ENCODE measurements at regions not wholly inside any gene's neighbourhood (a gene's known extent, or its start where the extent isn't known, plus 50 kb on each side); places are given as distances from the start of the nearest gene placed in this dataset.

DNA sequence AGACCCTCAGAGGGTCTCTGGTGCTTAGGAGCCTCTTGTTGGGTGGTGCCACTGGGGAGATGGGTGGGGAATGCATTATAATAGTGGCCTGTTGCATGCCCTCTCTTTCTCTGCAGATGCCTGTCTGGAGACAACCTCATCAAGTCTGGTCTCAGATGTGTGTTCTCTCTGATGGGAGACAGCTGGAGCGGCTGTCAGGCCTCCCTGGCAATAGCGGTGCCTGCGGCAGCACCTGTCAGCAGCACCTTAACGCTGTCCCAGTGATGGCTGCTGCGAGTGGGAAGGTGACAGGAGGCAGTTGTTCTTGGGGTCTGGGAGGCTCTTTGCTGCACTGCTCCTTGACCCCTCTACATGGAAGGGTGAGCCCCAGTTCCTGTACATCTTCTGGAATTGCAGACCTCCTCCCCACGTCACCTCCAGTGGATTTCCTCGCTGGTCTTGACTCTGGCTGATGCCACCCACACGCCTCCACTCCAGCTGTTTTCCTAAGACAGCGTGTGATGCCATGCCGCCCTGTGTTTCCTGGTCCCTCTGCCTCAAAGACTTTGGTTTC is 63.3 kb upstream of the BLCAP start:
- Mint-ChIP-seq H3K27ac (no peak overlapping the region), H3K4me3 (ENCODE audit: low read depth) (no peak overlapping the region), H3K36me3 (ENCODE audit: insufficient read depth) (no peaks in the 10 kb centered on the region), H3K4me1 (ENCODE audit: low read depth) (peaks cover 4% of the 10 kb centered on the region), H3K9me3 (ENCODE audit: low read depth) (peaks cover under 1% of the 10 kb centered on the region), H3K27me3 (peaks cover 4% of the 10 kb centered on the region)
- DNase-seq (ENCODE audit: low spot score, unreplicated experiment): no peak
- TF ChIP-seq, protein P1, sequence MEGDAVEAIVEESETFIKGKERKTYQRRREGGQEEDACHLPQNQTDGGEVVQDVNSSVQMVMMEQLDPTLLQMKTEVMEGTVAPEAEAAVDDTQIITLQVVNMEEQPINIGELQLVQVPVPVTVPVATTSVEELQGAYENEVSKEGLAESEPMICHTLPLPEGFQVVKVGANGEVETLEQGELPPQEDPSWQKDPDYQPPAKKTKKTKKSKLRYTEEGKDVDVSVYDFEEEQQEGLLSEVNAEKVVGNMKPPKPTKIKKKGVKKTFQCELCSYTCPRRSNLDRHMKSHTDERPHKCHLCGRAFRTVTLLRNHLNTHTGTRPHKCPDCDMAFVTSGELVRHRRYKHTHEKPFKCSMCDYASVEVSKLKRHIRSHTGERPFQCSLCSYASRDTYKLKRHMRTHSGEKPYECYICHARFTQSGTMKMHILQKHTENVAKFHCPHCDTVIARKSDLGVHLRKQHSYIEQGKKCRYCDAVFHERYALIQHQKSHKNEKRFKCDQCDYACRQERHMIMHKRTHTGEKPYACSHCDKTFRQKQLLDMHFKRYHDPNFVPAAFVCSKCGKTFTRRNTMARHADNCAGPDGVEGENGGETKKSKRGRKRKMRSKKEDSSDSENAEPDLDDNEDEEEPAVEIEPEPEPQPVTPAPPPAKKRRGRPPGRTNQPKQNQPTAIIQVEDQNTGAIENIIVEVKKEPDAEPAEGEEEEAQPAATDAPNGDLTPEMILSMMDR (IDR thresholded peaks at IDR 0.05; ENCODE audit: unreplicated experiment): no peak

DNA sequence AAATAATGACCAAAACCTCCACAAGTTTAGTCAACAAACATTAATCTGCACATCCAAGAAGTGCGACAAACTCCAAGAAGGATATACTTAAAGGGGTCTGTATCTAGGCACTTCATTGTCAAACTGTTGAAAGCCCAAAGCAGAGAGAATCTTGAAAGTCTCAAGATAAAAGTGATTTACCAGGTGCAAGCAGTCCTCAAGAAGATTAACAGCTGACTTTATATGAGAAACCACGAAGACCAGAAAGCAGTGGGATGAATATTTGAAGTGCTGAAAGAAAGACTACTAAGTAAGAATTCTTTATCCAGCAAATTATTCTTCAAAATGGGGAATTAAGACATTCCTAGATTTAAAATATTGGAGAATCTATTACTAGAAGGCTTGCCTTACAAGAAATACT is 58.4 kb upstream of the BLCAP start:
- TF ChIP-seq, protein P1 (IDR thresholded peaks at IDR 0.05; ENCODE audit: unreplicated experiment): no peak
- H3K4me3 Mint-ChIP-seq (ENCODE audit: low read depth): no peak overlapping the region
- DNase-seq (ENCODE audit: low spot score, unreplicated experiment): no peak
- H3K36me3 Mint-ChIP-seq (ENCODE audit: insufficient read depth): no peaks in the 10 kb centered on the region
- H3K9me3 Mint-ChIP-seq (ENCODE audit: low read depth): peaks cover 4% of the 10 kb centered on the region
- H3K4me1 Mint-ChIP-seq (ENCODE audit: low read depth): peaks cover 3% of the 10 kb centered on the region
- H3K27ac Mint-ChIP-seq: no peak overlapping the region
- H3K27me3 Mint-ChIP-seq: no peaks in the 10 kb centered on the region

DNA sequence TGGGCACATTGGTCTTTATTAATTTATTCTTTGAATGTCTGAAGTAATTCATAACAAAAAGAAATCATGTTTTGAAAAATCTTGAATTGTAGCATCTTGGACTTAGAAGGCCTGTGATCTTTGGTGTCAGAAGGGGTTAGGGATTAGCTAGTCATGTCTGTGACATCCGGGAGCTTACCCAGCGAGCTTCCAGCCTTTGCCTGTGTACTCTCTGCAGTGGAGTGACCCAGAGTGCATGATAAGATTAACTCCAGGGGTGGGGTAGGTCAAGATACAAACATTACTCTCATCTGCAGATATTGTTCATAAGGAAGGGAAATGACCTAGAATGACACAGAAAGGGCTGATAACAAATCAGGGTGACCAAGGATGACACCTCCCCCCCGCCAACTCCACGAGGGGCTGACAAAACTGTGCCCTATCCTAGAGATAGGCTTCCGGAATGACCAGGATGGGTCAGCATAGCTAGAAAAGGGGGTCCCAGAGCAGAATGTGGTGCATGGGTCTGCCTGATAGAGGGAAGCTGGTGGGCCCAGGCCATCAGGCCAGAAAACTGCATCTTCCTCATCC is 56.6 kb upstream of the BLCAP start:
- H3K4me1 Mint-ChIP-seq (ENCODE audit: low read depth): peaks cover 3% of the 10 kb centered on the region
- H3K9me3 Mint-ChIP-seq (ENCODE audit: low read depth): peaks cover 4% of the 10 kb centered on the region
- no peak overlapping the region for H3K4me3 Mint-ChIP-seq (ENCODE audit: low read depth)
- no peaks in the 10 kb centered on the region for H3K36me3 Mint-ChIP-seq (ENCODE audit: insufficient read depth)
- no peak for DNase-seq (ENCODE audit: low spot score, unreplicated experiment)
- H3K27me3 Mint-ChIP-seq: peaks cover 8% of the 10 kb centered on the region
- no peak overlapping the region for H3K27ac Mint-ChIP-seq
- TF ChIP-seq, protein P1 (IDR thresholded peaks at IDR 0.05; ENCODE audit: unreplicated experiment): no peak

DNA sequence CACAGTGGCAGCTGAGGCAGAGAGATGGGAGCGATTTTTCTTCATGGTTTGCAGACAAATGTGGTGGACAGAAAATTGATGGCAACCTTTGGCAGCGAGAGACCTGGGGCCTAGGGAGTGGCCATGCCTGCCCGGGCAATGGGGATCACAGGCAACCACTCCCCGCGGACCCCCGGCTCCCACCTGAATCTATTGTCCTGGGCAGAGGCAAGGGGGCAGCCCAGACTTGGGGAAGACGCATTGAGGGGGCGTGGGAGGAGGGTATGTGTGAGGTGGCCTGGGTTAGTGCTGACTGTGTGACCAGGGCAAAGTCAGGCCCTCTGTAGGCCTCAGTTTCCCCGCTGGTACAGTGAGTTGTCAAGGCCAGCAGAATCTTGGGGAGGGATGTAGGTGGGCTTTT is 53.6 kb upstream of the BLCAP start:
- peaks cover 14% of the 10 kb centered on the region for H3K27me3 Mint-ChIP-seq
- peaks cover 4% of the 10 kb centered on the region for H3K9me3 Mint-ChIP-seq (ENCODE audit: low read depth)
- H3K27ac Mint-ChIP-seq: no peak overlapping the region
- no peak for DNase-seq (ENCODE audit: low spot score, unreplicated experiment)
- H3K36me3 Mint-ChIP-seq (ENCODE audit: insufficient read depth): no peaks in the 10 kb centered on the region
- H3K4me1 Mint-ChIP-seq (ENCODE audit: low read depth): peaks cover 3% of the 10 kb centered on the region
- TF ChIP-seq, protein P1 (IDR thresholded peaks at IDR 0.05; ENCODE audit: unreplicated experiment): no peak
- no peak overlapping the region for H3K4me3 Mint-ChIP-seq (ENCODE audit: low read depth)

DNA sequence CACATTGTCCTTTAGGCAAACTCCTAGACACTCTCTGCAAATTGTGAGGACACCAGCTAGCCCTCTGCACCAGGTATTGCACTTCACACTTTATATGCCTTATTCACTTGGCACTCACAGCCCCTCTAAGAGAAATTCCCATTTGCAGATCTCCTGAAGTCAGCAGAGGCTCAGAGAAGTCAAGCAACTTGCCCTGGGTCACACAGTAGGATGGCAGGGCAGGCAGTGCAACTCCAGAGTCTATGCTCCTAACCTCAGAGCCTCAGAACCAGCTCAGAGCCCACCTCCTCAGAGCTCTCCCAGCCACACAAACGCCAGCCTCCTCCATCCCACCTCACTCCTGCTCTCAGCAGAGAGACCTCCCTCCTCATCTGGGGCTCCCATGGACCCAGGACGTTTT is 52.4 kb upstream of the BLCAP start:
- no peaks in the 10 kb centered on the region for H3K36me3 Mint-ChIP-seq (ENCODE audit: insufficient read depth)
- H3K4me3 Mint-ChIP-seq (ENCODE audit: low read depth): no peak overlapping the region
- no peak overlapping the region for H3K27ac Mint-ChIP-seq
- H3K27me3 Mint-ChIP-seq: peaks cover 14% of the 10 kb centered on the region
- peaks cover 3% of the 10 kb centered on the region for H3K4me1 Mint-ChIP-seq (ENCODE audit: low read depth)
- TF ChIP-seq, protein P1 (IDR thresholded peaks at IDR 0.05; ENCODE audit: unreplicated experiment): no peak
- no peaks in the 10 kb centered on the region for H3K9me3 Mint-ChIP-seq (ENCODE audit: low read depth)
- no peak for DNase-seq (ENCODE audit: low spot score, unreplicated experiment)
